GM18505 (cell line): ENCODE measurements at regions not wholly inside any gene's neighbourhood (a gene's known extent, or its start where the extent isn't known, plus 50 kb on each side); places are given as distances from the start of the nearest gene placed in this dataset.
"Not testable (repeated sequence)": the region's sequence is repeated elsewhere in the genome, so short reads cannot be mapped to it uniquely, and the experiment has no call there.

Experiments
- ATAC-seq: cut with Tn5 transposase; IDR thresholded peaks from one replicate; pipeline ENCODE4 v1.9.1; 2021; ENCODE audit not compliant: unreplicated experiment
- POLR2A ChIP-seq: IDR thresholded peaks from 4 replicates; pipeline ENCODE4 v1.6.1; 2011; ENCODE audit warnings: borderline replicate concordance; ENCODE audit not compliant: insufficient read depth, insufficient read length; ENCODE audit errors: extremely low read depth

DNA sequence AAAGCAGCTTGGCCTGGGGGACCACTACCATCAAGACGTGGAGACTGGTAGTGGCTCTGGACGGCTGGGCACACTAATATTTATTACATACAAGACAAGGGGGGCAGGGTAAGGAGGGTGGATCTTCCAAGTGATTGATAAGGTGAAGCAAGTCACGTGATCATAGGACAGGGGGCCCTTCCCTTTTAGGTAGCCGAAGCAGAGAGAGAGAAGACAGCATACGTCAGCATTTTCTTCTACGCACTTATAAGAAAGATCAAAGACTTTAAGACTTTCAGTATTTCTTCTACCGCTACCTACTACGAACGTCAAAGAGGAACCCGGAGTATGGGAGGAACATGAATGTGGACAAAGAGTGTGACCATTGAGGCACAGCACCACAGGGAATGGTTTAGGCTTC, 307.9 kb downstream of the RPIA start:
- ATAC-seq, result no peak

DNA sequence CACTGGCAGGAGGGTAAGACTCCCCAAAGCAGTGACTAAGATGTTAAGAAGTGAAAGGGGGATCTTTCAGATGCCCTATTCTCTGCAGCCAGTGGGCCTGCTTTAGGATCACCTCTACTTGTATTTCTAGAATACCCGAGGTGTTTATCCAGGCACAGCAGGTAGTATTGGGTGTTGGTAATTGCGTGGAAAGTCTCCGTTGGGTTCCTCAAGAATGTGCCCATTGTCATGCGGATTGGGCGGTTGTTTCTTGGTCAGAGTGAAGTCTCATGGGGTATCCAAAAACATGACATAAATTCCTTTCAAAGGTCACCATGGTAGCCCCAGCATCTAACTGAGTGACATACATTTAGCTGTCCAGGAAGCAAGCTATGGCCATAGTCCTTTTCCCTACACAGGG, 308.8 kb downstream of the RPIA start:
- no peak for ATAC-seq
- TF ChIP-seq POLR2A, result no peak

More for the DNA sequence above, 307.9 kb downstream of the RPIA start:
- TF ChIP-seq POLR2A, result no peak

DNA sequence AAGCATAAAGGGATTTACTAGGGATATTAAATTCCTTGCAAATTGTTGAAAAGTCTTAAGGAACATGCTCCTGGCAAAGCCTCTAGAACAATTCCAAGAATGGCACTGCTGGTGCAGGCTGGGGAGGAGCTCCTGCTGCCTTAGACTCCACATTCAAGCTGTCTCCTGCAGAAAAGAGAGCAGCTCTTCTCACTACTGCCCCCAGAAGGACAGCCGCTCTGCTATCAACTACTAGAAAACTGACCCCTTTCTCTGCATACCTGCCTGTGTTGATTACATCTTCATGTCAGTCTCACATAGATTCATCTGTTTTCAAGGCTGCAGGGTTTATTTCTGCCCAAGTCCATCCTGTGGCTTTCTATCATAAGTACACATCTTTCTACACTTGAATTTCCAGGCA, 312.8 kb downstream of the RPIA start:
- not testable (repeated sequence) for ATAC-seq

DNA sequence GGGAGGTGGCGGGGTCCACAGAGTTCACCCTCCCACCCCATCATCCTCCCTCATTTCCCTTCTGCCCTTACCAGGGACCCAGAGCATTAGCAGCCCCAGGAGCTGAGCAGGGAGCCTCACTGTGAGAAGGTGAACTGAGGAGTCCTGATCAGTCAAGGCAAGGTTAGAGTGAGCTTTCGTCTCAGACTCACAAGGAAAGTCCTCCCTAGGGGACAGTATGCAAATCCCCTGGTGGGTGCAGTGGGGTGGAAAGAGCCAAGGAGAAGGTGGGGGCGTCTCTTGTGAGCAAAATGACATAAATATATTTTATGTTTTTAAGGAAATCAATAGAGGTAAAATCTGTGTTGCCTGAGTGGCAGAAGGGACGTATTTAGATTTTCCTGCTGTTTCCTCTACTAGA, 329.1 kb downstream of the RPIA start:
- ATAC-seq, result not testable (repeated sequence)

DNA sequence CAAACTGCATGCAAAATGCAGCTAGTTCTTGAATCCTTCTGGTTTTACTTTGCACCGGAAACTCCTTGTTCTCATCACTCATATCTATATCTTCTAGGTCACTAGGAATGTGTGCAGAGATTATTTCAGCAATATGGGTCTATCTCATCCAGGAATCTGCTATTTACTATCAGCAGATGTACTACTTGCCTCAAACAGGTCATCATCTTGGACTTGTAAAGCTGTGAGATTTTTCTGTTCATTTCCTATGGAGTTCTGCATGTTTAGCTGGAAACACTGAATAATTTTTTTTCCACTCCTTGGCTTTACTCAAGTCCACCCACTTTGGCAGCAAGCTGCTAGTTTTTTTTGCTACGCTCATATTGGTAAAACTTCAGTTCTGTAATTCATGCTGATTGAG, 334.8 kb downstream of the RPIA start:
- ATAC-seq, result not testable (repeated sequence)

DNA sequence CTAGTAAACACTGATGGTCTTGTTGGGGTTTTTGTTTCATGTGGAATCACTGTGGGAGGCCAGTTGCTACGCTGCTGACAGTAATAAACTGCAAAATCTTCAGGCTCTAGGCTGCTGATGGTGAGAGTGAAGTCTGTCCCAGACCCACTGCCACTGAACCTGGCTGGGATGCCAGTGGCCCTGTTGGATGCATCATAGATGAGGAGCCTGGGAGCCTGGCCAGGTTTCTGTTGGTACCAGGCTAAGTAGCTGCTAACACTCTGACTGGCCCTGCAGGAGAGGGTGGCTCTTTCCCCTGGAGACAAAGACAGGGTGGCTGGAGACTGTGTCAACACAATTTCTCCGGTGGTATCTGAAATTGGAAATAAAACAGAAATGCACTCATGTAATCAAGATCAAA, 335.6 kb downstream of the RPIA start:
- not testable (repeated sequence) for ATAC-seq

DNA sequence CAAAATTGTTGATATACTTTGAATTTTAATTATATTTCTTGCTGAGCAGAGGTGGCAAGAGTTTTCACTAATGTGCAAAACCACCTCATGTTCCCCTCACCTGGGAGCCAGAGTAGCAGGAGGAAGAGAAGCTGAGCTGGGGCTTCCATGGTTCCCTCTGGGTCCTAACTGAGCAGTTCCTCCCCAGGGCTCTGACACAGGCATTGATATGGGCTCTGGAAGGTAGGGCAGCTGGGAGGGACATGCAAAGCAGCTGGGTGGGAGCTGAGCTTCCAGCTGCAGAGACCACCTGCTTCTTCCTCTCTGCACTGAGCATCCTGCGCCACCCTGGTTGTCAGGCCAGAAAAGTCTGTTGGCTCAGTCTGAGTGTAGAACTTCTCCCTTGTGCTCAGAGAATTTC, 336.1 kb downstream of the RPIA start:
- not testable (repeated sequence) for ATAC-seq

DNA sequence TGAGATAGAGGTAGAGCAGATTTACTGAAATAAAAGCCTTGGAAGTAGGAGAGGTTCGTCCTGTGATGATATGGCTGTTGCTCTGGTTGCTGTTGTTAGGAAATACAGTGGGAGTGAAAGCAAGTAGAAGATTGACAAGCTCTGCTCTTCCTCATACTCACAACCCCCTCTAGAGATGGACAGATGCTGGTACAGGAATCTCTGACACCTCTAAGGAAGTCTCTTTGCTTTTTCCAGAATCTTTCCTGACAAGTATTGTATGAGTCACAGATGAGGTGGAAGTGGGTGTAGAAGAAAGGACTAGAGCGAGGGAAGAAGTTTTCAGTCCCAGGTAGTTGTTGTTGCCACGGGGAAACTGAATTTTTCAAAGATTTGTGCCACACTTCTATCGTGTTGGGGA, 337.8 kb downstream of the RPIA start:
- ATAC-seq, result not testable (repeated sequence)

DNA sequence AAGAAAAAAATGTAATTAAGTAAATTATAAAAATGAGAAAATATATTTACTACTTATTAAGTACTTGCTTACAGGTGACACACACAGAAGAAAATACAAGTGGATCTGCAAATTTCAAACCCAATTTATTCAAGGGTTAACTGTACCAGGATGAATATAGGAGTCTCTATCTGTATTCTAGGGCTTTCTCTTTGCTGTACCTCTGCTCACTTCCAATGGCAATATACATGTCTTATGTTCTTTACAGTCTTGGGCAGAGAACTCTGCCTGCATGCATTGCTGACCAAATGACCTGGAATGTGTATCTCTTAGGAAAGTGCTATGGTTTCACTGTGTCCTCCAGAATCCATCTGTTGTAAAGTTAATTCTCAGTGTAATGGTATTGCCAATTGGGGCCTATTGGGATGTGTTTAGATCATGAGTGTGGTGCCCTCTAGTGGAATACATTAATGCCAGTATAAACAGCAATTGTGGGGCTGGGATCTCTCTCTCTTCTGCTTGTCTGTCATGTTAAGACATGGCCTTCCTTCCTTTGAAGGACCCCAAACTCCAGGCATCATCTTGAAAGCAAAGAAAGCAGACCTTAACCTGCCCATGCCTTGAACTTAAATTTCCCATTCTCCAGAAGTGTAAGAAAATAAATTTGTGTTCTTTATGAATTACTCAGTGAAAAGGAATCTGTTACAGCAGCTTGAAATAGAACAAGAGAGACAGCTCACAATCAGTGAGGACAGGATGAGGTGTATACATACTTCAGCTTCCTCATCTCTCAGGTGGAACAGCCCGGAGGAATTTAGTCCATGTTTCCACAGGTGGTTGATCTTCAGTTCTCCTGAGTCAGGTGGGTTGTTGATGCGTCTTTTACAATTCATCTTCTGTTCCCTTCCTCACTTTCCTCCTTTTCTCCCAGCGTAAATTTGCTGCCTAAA, 356.9 kb downstream of the RPIA start:
- not testable (repeated sequence) for ATAC-seq

DNA sequence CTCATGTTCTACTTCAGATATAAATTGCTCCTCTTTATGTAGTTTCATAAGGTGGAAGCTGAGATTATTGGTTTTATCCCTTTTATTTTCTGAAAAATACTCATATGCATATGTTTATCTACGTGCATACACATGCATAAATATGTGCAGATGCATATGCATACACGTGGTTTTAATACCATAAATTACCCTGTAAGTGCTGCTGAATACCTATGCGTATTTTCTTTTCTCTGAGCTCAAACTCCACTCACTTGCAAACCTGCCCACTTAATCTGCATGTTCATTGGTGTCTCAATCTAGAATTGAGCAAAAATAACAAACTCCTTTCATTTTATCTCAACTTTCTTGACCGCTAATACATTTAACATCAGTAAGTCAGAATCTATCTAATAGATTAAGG, 367.1 kb downstream of the RPIA start:
- ATAC-seq, result not testable (repeated sequence)

DNA sequence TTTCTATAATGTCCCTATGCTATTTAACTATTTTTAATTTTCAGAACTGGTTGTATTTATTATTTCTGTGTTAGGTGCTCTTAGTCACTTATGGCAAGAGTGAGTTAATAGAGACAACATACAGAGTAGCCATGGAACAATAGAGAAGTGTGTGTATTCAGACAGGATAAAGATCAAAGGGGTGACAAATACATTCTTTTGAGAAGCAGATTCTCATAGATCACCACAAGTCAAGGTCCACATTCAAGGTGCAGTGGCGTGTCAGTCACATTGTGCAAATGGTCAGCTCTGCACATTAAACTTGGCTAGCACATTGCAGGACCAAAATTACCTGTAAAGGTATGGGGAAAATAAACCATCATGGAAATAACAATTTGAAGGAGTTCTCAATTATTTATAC, 369.7 kb downstream of the RPIA start:
- ATAC-seq, result not testable (repeated sequence)

DNA sequence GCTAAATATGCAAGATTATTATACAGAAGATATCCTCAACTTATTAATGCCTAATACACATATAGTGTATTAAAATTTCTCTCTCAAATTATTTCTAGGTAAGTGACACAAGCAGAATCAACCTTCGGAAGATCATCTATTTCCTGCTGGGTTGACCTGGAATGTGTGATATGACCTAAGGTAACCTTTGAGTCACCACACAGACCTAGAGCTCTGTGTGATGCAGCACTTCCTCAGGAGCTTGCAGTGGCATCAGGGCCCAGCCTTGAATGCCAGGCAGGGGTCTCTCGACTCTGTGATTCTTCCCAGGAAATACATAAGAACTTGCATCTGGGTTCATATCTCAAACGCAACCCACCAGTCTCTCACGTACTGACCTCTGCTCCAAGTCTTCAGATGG, 385.3 kb downstream of the RPIA start:
- ATAC-seq, result not testable (repeated sequence)

DNA sequence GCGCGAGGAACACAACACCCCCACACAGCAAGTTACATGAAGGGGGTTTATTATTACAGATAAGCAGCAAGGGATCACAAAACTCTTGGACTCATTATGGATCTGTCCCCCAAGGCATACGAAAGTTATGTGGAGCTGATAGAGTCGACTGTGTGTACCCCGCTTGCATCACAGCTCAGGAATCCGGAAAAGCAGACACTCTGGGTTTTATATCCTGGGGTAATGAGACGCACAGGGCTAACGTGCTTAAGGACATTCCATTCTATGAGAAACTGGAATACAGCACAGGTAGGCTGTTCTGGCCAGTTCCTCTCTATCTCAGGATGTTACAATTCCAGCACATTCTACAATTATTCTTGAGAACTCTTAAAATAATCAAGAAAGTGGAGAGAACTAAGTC, 401.4 kb downstream of the RPIA start:
- ATAC-seq, result not testable (repeated sequence)

DNA sequence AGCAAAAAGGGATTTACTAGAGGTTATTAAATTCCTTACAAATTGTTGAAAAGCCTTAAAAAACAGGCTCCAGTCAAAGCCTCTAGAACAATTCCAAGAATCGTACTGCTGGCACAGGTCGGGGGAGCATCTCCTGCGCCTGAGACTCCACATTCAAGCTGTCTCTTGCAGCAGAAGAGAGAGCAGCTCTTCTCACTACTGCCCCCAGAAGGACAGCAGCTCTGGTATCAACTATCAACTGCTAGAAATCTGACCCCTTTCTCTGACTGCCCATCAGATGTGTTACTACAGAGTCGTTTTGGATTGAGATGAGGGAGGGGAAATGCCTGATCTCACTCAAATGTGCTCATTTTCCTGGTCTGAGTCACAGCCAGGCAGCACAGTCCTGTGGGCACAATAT, 403.6 kb downstream of the RPIA start:
- not testable (repeated sequence) for ATAC-seq

DNA sequence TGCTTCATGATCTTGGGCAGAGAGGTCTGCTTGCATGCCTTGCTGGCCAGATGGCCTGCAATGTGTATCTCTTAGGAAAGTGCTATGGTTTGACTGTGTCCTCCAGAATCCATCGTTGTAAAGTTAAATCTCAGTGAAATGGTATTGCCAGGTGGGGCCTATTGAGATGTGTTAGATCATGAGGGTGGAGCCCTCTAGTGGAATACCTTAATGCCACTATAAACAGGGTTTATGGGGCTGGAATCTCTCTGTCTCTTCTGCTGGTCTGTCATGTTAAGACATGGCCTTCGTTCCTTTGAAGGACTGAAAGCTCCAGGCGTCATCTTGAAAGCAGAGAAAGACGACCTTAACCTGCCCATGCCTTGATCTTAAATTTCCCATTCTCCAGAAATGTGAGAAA, 411.1 kb downstream of the RPIA start:
- not testable (repeated sequence) for ATAC-seq

DNA sequence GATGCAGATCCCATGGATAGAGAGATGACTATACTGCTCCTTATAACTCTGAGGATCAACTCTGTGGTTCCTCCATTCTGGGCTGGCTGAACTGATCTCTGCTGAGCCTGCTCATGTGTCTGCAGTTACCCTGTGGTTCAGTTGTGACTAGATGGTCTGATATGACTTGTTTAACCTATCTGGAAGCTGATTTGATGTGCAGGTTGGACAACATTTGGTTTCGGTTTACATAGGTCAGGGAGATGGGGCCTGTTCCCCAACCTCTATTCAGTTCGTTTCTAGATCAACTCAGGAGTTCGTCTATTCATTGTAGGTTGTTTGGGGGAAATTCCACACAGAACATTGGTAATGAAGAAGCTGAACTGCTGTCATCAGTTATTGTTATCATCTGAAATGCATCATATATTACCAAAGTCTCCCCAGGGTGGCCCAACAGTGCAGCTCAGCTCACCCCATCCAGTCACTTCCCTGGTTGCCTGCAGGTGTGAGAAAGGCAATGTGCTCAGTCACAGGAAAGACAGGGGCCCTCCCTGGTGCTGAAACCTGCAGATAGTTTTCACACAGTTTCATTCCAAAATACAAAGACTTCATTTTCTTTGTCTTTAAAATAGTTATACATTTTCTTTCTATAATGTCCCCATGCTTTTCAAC, 415.0 kb downstream of the RPIA start:
- ATAC-seq, result not testable (repeated sequence)

DNA sequence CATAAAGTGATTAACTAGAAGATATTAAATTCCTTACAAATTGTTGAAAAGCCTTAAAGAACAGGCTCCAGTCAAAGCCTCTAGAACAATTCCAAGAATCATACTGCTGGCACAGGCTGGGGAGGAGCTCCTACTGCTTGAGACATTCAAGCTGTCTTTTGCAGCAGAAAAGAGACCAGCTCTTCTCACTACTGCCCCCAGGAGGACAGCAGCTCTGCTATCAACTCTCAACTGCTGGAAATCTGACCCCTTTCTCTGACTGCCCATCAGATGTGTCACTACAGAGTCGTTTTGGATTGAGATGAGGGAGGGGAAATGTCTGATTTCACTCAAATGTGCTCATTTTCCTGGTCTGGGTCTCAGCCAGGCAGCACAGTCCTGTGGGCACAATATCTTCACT, 421.0 kb downstream of the RPIA start:
- ATAC-seq, result not testable (repeated sequence)

DNA sequence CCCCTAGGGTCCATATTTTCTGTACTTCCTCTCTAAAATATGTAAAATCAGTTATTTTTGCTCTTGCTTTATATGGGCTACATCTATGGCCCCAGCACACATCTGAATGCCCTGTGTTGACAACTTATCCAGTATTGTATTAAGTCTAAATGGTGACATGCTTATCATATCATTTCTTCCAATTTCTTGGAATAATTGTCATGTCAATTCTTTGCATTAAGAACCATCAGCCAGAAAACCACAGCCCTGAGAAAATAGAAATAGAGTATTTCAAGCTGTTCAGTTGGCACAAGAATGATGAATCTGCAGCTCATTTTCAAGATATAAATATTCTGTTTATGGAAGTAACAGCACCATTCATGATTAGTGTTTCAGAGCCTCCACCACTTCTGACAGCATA, 421.8 kb downstream of the RPIA start:
- not testable (repeated sequence) for ATAC-seq

DNA sequence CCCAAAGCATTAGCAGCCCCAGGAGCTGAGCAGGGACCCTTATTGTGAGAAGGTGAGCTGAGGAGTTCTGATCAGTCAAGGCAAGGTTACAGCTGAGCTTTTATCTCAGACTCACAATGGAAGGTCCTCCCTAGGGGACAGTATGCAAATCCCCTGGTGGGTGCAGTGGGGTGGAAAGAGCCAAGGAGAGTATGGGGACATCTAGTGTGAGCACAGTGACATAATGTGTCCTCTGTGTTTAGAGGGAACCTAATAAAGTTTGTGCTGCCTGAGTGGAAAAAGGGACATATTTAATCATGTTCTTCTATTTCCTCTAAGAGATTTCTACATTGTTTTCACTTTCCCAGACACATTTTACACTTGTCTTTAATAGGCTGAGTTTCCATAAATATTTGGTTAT, 438.0 kb downstream of the RPIA start:
- ATAC-seq, result not testable (repeated sequence)

DNA sequence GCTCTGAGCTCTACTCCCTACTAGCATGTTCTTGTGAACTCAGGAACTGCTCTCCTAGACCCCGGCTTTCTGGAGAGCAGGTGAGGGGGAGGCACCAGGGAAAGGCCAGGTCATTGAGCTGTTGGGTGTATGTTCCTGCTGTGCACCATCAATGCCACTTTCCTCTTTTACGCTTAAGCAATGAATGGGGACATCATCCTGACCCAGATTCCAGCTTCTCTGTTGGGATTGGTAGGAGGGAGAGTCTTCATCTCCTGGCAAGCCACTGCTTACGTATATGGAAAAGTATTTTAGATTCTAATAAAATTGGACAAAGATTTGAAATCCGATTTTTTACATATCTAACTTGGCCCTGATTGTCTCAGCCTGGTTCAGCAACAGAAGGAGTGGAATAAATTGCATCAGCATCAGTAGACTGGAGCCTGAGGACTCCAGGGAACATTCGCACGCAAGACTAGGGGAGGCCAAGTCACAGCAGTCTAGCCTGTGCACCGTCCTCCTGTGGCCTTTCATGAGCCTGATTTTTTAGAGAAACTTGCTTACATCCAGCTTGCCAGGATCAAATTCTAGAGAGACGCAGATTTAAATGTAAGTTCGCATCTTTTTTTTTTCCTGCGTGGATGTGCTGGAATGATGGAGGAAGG, 439.3 kb downstream of the RPIA start:
- not testable (repeated sequence) for ATAC-seq
